Heart left ventricle (tissue), 13 donors: ENCODE measurements at regions not wholly inside any gene's neighbourhood (a gene's known extent, or its start where the extent isn't known, plus 50 kb on each side); places are given as distances from the start of the nearest gene placed in this dataset.

Experiments
- POLR2A ChIP-seq, 2 donors: fragments of 450-650 bp; IDR thresholded peaks; one replicate each; pipeline ENCODE4 v1.6.1; 2017; ENCODE audit warnings: antibody characterized with exemption in 2 of 2, mild to moderate bottlenecking in 2 of 2, moderate library complexity in 2 of 2
- TF ChIP-seq, protein P1 (sequence below), 12 donors: fragments of 200-600 bp; sonication (generic) in 4 of 12; IDR thresholded peaks; one replicate each; pipeline versions ENCODE4 v1.5.0 to v1.8.0; 2018 to 2022; ENCODE audit warnings: antibody characterized with exemption in 12 of 12, mild to moderate bottlenecking in 5 of 12
- donor health status: ischemic (EF 13 %, LVEDD 7.1; RV severe dilation, severe dysfunction).
- donor health status: DM: no; HTN: yes; CAD: no.
- donor health status: DM: no; HTN: no; CAD: no.
- donor health status: ischemic (EF 25% LVEDD 6.9; RV normal size, moderate dysfunction).
- donor health status: ischemic (EF 25% LVEDD 5.7; RV mildly dilated, moderate dysfunction).
- donor health status: ischemic (EF 35%, LVEDD 5.7; RV mildly dilated, moderate dysfunction).
- donor health status: nonischemic (EF 11% LVEDD 7.7; RV severe dilation, severe dysfunction).
- donor health status: DM: yes; HTN: yes; CAD: no.
- donor health status: PGD.
- donor health status: ischemic (EF 29% LVEDD 5.4; RV normal size, mild dysfunction).
- donor health status: nonischemic (EF 23%, LVEDD 6.1; RV moderate dilation, normal function).

DNA sequence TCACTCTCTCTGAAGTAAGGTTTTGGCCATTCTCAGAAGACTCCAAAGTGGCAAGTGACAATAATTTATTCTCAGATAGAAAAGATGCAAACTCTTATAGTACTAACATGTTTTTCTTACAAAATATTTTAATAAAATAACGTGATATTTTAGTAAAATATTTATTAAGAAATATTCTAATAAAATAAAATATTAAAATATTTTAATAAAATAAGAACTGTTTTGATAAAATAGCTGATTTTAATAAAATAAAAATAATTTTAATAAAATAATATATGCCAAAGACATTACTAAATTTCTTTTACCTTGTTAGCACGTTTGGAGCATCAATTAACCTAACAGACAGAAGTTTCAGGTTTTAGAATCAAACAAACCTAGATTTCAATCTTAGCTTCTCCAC is 424.0 kb upstream of the NECTIN3 start:
- no peak for TF ChIP-seq POLR2A (IDR thresholded peaks at IDR 0.05)
- TF ChIP-seq, protein P1, sequence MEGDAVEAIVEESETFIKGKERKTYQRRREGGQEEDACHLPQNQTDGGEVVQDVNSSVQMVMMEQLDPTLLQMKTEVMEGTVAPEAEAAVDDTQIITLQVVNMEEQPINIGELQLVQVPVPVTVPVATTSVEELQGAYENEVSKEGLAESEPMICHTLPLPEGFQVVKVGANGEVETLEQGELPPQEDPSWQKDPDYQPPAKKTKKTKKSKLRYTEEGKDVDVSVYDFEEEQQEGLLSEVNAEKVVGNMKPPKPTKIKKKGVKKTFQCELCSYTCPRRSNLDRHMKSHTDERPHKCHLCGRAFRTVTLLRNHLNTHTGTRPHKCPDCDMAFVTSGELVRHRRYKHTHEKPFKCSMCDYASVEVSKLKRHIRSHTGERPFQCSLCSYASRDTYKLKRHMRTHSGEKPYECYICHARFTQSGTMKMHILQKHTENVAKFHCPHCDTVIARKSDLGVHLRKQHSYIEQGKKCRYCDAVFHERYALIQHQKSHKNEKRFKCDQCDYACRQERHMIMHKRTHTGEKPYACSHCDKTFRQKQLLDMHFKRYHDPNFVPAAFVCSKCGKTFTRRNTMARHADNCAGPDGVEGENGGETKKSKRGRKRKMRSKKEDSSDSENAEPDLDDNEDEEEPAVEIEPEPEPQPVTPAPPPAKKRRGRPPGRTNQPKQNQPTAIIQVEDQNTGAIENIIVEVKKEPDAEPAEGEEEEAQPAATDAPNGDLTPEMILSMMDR (IDR thresholded peaks at IDR 0.05), result no peak
